PC-3 (cell line): ENCODE measurements at regions not wholly inside any gene's neighbourhood (a gene's known extent, or its start where the extent isn't known, plus 50 kb on each side); places are given as distances from the start of the nearest gene placed in this dataset.

ENCODE experiments used
- ATAC-seq: fragments of 200-7000 bp; cut with Tn5 transposase; 2 replicates; pipeline ENCODE4 v1.9.1; 2020; ENCODE audit warnings: mild to moderate bottlenecking, moderate library complexity
- BruUV-seq: library from RNA; stranded (reverse); fragments of 400-500 nt; replicated peaks from 2 replicates; lab custom pipeline; 2021; lab: Mats Ljungman, UMichigan
- CTCF ChIA-PET: fragments of 300-600 bp; sonication (Branson Sonifier 250); formaldehyde crosslinking; loops from one replicate; lab custom pipeline; 2022; ENCODE audit warnings: antibody characterized with exemption; lab: Charles Lee
- POLR2A ChIA-PET: fragments of 300-600 bp; sonication (Branson Sonifier 250); formaldehyde crosslinking; loops from one replicate; lab custom pipeline; 2022; ENCODE audit warnings: antibody characterized with exemption; ENCODE audit not compliant: unreplicated experiment; lab: Charles Lee
- DNase-seq: peaks from one replicate; pipeline ENCODE4 v3.0.0-alpha.2; 2015
- H2AFZ ChIP-seq: fragments of 300-600 bp; sonication (generic); 2 replicates; pipeline ENCODE4 v1.6.0; 2016; ENCODE audit warnings: antibody characterized with exemption, low read length
- H3F3A ChIP-seq: fragments of 300-600 bp; sonication (generic); one replicate; pipeline ENCODE4 v1.6.0; 2017; ENCODE audit warnings: antibody characterized with exemption, low read length, control low read depth, mild to moderate bottlenecking; ENCODE audit not compliant: unreplicated experiment
- H3K27ac ChIP-seq: fragments of 300-600 bp; sonication (generic); 2 replicates; pipeline ENCODE4 v1.5.1; 2016; ENCODE audit warnings: mild to moderate bottlenecking, low read length
- H3K27me3 ChIP-seq: fragments of 300-600 bp; sonication (generic); 2 replicates; pipeline ENCODE4 v1.6.1; 2016; ENCODE audit warnings: low read length, mixed read lengths
- H3K36me3 ChIP-seq: fragments of 300-600 bp; sonication (generic); 2 replicates; pipeline ENCODE4 v1.6.1; 2016; ENCODE audit warnings: low read depth, mixed run types, low read length, mixed read lengths
- H3K4me1 ChIP-seq: fragments of 300-600 bp; sonication (generic); 2 replicates; pipeline ENCODE4 v1.5.1; 2016; ENCODE audit warnings: low read length; ENCODE audit not compliant: insufficient read depth
- H3K4me2 ChIP-seq: fragments of 300-600 bp; sonication (generic); 2 replicates; pipeline ENCODE4 v1.6.0; 2016; ENCODE audit warnings: low read length
- H3K4me3 ChIP-seq: fragments of 300-600 bp; sonication (generic); 2 replicates; pipeline ENCODE4 v1.5.1; 2016; ENCODE audit warnings: mild to moderate bottlenecking, low read length, mixed read lengths
- H3K79me2 ChIP-seq: fragments of 300-600 bp; sonication (generic); 2 replicates; pipeline ENCODE4 v1.6.1; 2017; ENCODE audit warnings: low read length, mixed read lengths
- H3K9ac ChIP-seq: fragments of 300-600 bp; sonication (generic); 2 replicates; pipeline ENCODE4 v1.6.0; 2016; ENCODE audit warnings: mild to moderate bottlenecking, low read length
- H3K9me2 ChIP-seq: fragments of 300-600 bp; sonication (generic); replicated peaks from 2 replicates; pipeline ENCODE4 v1.6.1; 2016; ENCODE audit warnings: mixed run types, low read length, mixed read lengths
- H3K9me3 ChIP-seq: fragments of 300-600 bp; sonication (generic); 2 replicates; pipeline ENCODE4 v1.6.1; 2016; ENCODE audit warnings: low read length, mixed read lengths
- H4K20me1 ChIP-seq: fragments of 300-600 bp; sonication (generic); 2 replicates; pipeline ENCODE4 v1.6.1; 2016; ENCODE audit warnings: low read length, mixed read lengths
- EZH2 ChIP-seq: fragments of 300-600 bp; sonication (generic); IDR thresholded peaks from one replicate; pipeline ENCODE4 v1.6.1; 2017; ENCODE audit warnings: antibody characterized with exemption, mild to moderate bottlenecking, low read length; ENCODE audit not compliant: unreplicated experiment
- EZH2phosphoT487 ChIP-seq: fragments of 300-600 bp; sonication (generic); IDR thresholded peaks from 2 replicates; pipeline ENCODE4 v1.6.1; 2018; ENCODE audit warnings: mild to moderate bottlenecking, antibody characterized with exemption, low read length, borderline replicate concordance
- intact Hi-C: fragments of 100-400 bp; cut with micrococcal nuclease; formaldehyde crosslinking; loops from 2 replicates; pipeline ENCODE4 v1.9.0; 2023
- TF ChIP-seq, protein P1 (sequence below): fragments of 300-600 bp; sonication (generic); conservative IDR thresholded peaks from 2 replicates; pipeline ENCODE4 v1.5.1; 2017; ENCODE audit warnings: antibody characterized with exemption, low read depth, mild to moderate bottlenecking, low read length

DNA sequence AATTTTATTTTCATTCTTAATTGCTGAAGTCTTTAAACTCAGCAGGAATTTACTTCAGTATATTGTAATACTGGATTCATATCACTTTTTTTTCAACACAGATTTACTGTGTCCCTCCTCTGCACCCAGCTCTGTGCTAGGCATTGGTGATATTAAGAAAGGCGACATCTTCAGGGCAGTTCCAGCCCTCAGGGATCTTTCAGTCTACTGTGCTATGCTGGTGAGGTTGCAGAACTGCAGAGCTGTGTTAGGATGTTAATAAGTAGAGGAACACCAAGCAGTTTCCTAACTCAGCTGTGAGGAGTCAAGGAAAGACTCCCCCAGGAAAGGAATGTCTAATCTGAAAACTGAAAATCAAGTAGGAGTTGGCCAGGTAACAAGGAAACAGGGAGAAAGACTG is 158.2 kb upstream of the NPY start:
- Histone ChIP-seq H3K4me1 (peaks cover 8% of the 10 kb centered on the region; the same call in 1 of the 2 replicates), H3K9me3 (no peaks in the 10 kb centered on the region), H3K9me2 (no peaks in the 10 kb centered on the region), H3K36me3 (no peaks in the 10 kb centered on the region), H3K27me3 (no peaks in the 10 kb centered on the region), H3K27ac (no peak overlapping the region), H3F3A (no peaks in the 10 kb centered on the region), H2AFZ (no peak overlapping the region), H3K4me2 (no peak overlapping the region), H4K20me1 (no peaks in the 10 kb centered on the region), H3K79me2 (no peaks in the 10 kb centered on the region), H3K9ac (no peak overlapping the region), H3K4me3 (no peak overlapping the region)
- DNase-seq (no peak), ATAC-seq (no peak)
- intact Hi-C loops: no loop called here
- CTCF ChIA-PET: no interaction called here
- no peak for TF ChIP-seq EZH2phosphoT487
- no peak for TF ChIP-seq EZH2
- TF ChIP-seq, protein P1, sequence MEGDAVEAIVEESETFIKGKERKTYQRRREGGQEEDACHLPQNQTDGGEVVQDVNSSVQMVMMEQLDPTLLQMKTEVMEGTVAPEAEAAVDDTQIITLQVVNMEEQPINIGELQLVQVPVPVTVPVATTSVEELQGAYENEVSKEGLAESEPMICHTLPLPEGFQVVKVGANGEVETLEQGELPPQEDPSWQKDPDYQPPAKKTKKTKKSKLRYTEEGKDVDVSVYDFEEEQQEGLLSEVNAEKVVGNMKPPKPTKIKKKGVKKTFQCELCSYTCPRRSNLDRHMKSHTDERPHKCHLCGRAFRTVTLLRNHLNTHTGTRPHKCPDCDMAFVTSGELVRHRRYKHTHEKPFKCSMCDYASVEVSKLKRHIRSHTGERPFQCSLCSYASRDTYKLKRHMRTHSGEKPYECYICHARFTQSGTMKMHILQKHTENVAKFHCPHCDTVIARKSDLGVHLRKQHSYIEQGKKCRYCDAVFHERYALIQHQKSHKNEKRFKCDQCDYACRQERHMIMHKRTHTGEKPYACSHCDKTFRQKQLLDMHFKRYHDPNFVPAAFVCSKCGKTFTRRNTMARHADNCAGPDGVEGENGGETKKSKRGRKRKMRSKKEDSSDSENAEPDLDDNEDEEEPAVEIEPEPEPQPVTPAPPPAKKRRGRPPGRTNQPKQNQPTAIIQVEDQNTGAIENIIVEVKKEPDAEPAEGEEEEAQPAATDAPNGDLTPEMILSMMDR: no peak
- POLR2A ChIA-PET: no interaction called here
- no TSS peak for BruUV-seq

DNA sequence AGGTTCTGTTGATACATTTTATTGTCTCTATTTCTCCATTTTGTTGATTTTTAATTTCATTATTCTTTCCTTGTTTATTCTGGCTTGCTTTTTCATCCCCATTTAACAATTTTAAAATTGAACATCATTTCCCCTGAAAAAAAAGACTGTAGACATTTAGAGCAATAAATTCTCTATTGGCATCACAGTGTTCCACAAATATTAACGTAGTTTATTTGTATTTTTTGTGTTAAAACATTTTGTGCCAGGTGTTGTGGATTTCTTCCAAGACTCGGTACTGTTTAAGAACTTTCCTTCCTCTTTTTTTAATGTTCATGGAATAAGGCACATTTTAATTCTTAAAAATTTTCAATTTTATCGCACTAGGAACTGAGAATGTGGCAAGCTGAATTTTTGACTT is 156.1 kb upstream of the NPY start:
- Histone ChIP-seq H3K9ac (no peak overlapping the region), H4K20me1 (no peaks in the 10 kb centered on the region), H3F3A (no peaks in the 10 kb centered on the region), H3K9me2 (no peaks in the 10 kb centered on the region), H3K4me3 (no peak overlapping the region), H3K27me3 (no peaks in the 10 kb centered on the region), H3K9me3 (no peaks in the 10 kb centered on the region), H3K36me3 (no peaks in the 10 kb centered on the region), H3K4me2 (no peak overlapping the region), H3K79me2 (no peaks in the 10 kb centered on the region), H2AFZ (no peak overlapping the region), H3K27ac (no peak overlapping the region), H3K4me1 (peaks cover 8% of the 10 kb centered on the region; the same call in 1 of the 2 replicates)
- BruUV-seq: no TSS peak
- ATAC-seq (no peak), DNase-seq (no peak)
- ChIA-PET CTCF (no interaction called here), POLR2A (no interaction called here)
- no peak for TF ChIP-seq EZH2phosphoT487
- TF ChIP-seq, protein P1: no peak
- TF ChIP-seq EZH2: no peak
- intact Hi-C loops: no loop called here

DNA sequence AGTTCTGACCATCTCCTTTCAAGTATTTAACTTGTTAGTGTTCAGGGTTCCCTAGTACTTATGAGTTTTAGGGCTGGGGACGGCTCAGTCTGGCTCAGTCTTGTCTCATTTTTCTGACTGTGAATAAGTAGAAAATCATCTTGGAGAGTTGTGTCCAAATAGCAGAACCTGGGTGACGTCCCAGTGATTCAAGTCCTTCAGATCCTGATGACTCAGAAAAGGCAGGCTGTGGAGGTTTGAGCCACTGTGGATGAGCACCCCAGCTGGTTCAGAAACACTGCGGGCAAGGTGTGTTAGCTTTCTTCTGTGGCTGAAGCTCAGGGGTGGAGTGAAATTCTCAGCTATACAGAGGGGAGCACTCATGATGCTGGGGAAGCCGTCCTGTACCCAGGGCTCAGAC is 154.4 kb upstream of the NPY start:
- DNase-seq: peak; percentile 68
- Histone ChIP-seq H3K9me3 (no peaks in the 10 kb centered on the region), H3K4me1 (peaks cover 8% of the 10 kb centered on the region; the same call in 1 of the 2 replicates), H3K9ac (no peak overlapping the region), H3F3A (no peaks in the 10 kb centered on the region), H3K79me2 (no peaks in the 10 kb centered on the region), H4K20me1 (no peaks in the 10 kb centered on the region), H3K4me3 (no peak overlapping the region), H3K9me2 (no peaks in the 10 kb centered on the region), H2AFZ (0 out of 2 replicates have a peak overlapping the region, but pooled peaks have one; percentile 22), H3K36me3 (no peaks in the 10 kb centered on the region), H3K27me3 (no peaks in the 10 kb centered on the region), H3K4me2 (no peak overlapping the region; the same call in 1 of the 2 replicates), H3K27ac (no peak overlapping the region)
- intact Hi-C loops: no loop called here
- TF ChIP-seq, protein P1: no peak
- TF ChIP-seq EZH2phosphoT487: no peak
- TF ChIP-seq EZH2: no peak
- ChIA-PET CTCF (no interaction called here), POLR2A (no interaction called here)
- no TSS peak for BruUV-seq
- ATAC-seq: no peak; the same call in 1 of the 2 replicates
